ENCODE measurements at regions not wholly inside any gene's neighbourhood (a gene's known extent, or its start where the extent isn't known, plus 50 kb on each side); places are given as distances from the start of the nearest gene placed in this dataset.

DNA sequence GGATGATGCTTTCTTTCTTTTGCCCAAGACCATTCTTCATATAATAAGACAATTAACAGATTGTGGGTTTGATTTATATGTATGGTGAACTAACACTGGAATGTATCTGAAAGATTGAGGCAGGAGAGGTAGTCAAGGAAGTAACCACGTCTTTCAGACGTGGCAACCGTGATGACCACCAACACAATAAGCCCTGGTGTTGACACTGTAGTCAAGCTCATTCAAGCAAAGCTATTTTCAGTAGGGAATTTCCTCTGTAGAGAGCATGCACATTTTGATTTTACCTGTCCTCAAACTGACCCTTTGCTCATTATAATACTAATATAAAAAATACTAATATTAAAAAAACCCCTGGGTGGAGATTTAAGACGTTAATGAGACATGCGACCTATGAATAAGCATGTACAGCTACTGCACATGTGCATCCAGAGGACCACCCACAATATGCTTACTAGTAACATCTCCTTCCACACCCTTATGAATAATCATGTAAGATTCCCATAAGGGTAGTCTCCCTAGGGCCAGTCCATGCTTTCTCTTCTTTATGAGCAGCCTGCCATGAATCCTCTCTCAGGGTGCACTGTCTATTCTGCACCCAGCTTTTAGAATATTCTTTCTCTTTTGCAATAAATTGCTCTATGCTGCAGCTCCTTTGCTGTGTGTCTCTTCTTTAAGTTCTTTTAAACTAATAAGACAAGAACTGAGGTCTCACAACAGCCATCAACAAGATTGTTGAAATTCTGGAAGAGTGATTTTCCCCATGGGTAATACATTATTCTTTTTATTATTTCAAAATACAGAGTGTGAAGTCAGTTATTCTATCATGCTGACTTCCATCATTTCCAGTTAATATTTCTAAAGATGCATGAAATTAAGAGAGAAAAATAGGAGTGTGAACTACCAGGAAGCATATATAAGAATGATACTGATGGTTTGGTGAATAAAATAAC lies 151.3 kb upstream of the NPVF start:
- Histone ChIP-seq H3K4me2 (ENCODE audit: low read length) (no peak overlapping the region), H3K79me2 (ENCODE audit: insufficient read depth, low read length) (no peaks in the 10 kb centered on the region), H3K27me3 (ENCODE audit: insufficient read depth, low read length) (no peaks in the 10 kb centered on the region), H3K27ac (ENCODE audit: low read depth, low read length) (no peak overlapping the region), H2AFZ (ENCODE audit: low read depth, low read length) (no peak overlapping the region), H3K4me3 (ENCODE audit: insufficient read depth, low read depth, low read length) (no peak overlapping the region), H4K20me1 (ENCODE audit: insufficient read depth, low read length) (no peaks in the 10 kb centered on the region), H3K9me3 (ENCODE audit: insufficient read depth, low read depth, low read length) (no peaks in the 10 kb centered on the region), H3K4me1 (ENCODE audit: insufficient read depth, low read length) (no peaks in the 10 kb centered on the region), H3K36me3 (ENCODE audit: insufficient read depth, low read length) (no peaks in the 10 kb centered on the region), H3K9ac (ENCODE audit: low read length) (no peak overlapping the region)
- FAIRE-seq (no peak), DNase-seq (ENCODE audit: low read depth) (no peak)
- Mint-ChIP-seq H3K9me3 (ENCODE audit: unreplicated experiment) (no peaks in the 10 kb centered on the region), H3K4me1 (ENCODE audit: low read depth, unreplicated experiment) (peaks cover 8% of the 10 kb centered on the region), H3K4me3 (ENCODE audit: unreplicated experiment) (no peak overlapping the region), H3K27ac (ENCODE audit: unreplicated experiment) (no peak overlapping the region), H3K27me3 (ENCODE audit: low read depth, unreplicated experiment) (peaks cover 8% of the 10 kb centered on the region), H3K36me3 (ENCODE audit: low read depth, unreplicated experiment) (no peaks in the 10 kb centered on the region)
- no peak for TF ChIP-seq EZH2 (IDR thresholded peaks at IDR 0.05; ENCODE audit: insufficient read depth, low read length)

DNA sequence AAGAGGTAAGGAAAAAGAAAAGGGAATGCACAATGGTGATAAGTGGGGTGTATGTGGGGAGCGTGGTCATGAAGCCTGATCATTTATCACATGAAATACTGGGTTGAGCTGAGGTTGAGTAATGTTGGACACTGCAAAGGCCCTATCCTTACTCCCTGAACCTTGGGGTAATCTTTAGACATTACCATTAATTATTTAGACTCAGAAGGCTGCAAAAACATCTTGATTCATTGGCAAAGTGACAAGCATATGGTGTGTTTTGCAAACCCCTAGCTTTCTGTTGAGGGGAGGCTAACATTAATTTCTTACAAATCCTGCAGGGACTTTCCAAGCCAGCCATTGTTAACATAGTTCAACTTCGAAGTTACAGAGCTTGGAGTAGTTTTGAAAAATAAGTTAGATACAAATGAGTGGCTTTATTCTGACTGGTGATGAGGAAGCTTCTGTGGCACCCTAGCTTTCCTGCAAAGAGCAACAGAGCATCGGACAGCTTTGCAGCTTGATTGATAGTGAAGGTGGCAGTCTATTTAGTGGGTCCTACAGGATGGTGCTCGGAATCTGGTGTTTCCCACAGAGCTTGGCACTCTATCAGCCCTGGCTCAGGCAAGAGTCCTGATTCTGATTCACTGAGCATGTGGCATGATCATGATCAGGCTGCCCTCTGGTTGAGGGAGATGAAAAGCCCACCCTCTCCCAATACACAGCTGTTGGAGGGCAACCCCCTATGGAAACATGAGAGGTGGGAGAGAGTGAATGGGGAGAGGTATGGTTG lies 153.7 kb upstream of the NPVF start:
- Histone ChIP-seq H3K4me3 (ENCODE audit: insufficient read depth, low read depth, low read length) (no peak overlapping the region), H3K27ac (ENCODE audit: low read depth, low read length) (no peak overlapping the region), H3K79me2 (ENCODE audit: insufficient read depth, low read length) (no peaks in the 10 kb centered on the region), H4K20me1 (ENCODE audit: insufficient read depth, low read length) (no peaks in the 10 kb centered on the region), H3K4me1 (ENCODE audit: insufficient read depth, low read length) (no peaks in the 10 kb centered on the region), H3K9me3 (ENCODE audit: insufficient read depth, low read depth, low read length) (no peaks in the 10 kb centered on the region), H3K36me3 (ENCODE audit: insufficient read depth, low read length) (no peaks in the 10 kb centered on the region), H3K9ac (ENCODE audit: low read length) (no peak overlapping the region), H2AFZ (ENCODE audit: low read depth, low read length) (no peak overlapping the region), H3K27me3 (ENCODE audit: insufficient read depth, low read length) (peaks cover 4% of the 10 kb centered on the region), H3K4me2 (ENCODE audit: low read length) (no peak overlapping the region)
- DNase-seq (ENCODE audit: low read depth) (no peak), FAIRE-seq (no peak)
- no peaks in the 10 kb centered on the region for H3K9me3 Mint-ChIP-seq (ENCODE audit: unreplicated experiment)
- no peaks in the 10 kb centered on the region for H3K4me1 Mint-ChIP-seq (ENCODE audit: low read depth, unreplicated experiment)
- TF ChIP-seq, protein P1, sequence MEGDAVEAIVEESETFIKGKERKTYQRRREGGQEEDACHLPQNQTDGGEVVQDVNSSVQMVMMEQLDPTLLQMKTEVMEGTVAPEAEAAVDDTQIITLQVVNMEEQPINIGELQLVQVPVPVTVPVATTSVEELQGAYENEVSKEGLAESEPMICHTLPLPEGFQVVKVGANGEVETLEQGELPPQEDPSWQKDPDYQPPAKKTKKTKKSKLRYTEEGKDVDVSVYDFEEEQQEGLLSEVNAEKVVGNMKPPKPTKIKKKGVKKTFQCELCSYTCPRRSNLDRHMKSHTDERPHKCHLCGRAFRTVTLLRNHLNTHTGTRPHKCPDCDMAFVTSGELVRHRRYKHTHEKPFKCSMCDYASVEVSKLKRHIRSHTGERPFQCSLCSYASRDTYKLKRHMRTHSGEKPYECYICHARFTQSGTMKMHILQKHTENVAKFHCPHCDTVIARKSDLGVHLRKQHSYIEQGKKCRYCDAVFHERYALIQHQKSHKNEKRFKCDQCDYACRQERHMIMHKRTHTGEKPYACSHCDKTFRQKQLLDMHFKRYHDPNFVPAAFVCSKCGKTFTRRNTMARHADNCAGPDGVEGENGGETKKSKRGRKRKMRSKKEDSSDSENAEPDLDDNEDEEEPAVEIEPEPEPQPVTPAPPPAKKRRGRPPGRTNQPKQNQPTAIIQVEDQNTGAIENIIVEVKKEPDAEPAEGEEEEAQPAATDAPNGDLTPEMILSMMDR (IDR thresholded peaks at IDR 0.05; ENCODE audit: insufficient read depth, low read depth, low read length): no peak
- no peak for TF ChIP-seq EZH2 (IDR thresholded peaks at IDR 0.05; ENCODE audit: insufficient read depth, low read length)
- H3K27me3 Mint-ChIP-seq (ENCODE audit: low read depth, unreplicated experiment): peaks cover 20% of the 10 kb centered on the region
- H3K27ac Mint-ChIP-seq (ENCODE audit: unreplicated experiment): no peak overlapping the region
- no peak overlapping the region for H3K4me3 Mint-ChIP-seq (ENCODE audit: unreplicated experiment)
- no peaks in the 10 kb centered on the region for H3K36me3 Mint-ChIP-seq (ENCODE audit: low read depth, unreplicated experiment)

DNA sequence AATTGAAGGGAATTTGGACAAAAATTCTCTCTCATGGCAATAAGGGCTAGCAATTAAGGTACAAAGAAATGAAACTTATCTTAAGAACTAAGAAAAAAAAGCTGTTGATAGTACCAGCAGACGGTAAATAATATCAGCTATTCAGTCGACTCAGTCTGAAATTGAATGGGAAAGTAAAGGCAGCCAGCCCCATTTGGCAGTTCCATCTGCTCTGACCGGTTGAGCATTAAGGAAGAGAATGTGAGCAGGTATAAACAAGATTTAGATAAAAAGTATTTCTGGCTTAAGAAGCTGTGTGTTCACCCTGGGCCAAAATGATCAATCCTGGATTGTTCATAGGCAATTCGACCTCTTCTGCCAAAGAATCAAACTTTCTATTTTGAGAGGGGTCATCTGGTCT lies 154.6 kb upstream of the NPVF start:
- Histone ChIP-seq H3K4me1 (ENCODE audit: insufficient read depth, low read length) (no peaks in the 10 kb centered on the region), H3K27me3 (ENCODE audit: insufficient read depth, low read length) (peaks cover 4% of the 10 kb centered on the region), H3K36me3 (ENCODE audit: insufficient read depth, low read length) (no peaks in the 10 kb centered on the region), H4K20me1 (ENCODE audit: insufficient read depth, low read length) (no peaks in the 10 kb centered on the region), H3K4me2 (ENCODE audit: low read length) (no peak overlapping the region), H3K27ac (ENCODE audit: low read depth, low read length) (no peak overlapping the region), H3K9me3 (ENCODE audit: insufficient read depth, low read depth, low read length) (no peaks in the 10 kb centered on the region), H3K9ac (ENCODE audit: low read length) (no peak overlapping the region), H3K4me3 (ENCODE audit: insufficient read depth, low read depth, low read length) (no peak overlapping the region), H3K79me2 (ENCODE audit: insufficient read depth, low read length) (no peaks in the 10 kb centered on the region), H2AFZ (ENCODE audit: low read depth, low read length) (no peak overlapping the region)
- Mint-ChIP-seq H3K9me3 (ENCODE audit: unreplicated experiment) (no peaks in the 10 kb centered on the region), H3K27ac (ENCODE audit: unreplicated experiment) (no peak overlapping the region), H3K36me3 (ENCODE audit: low read depth, unreplicated experiment) (no peaks in the 10 kb centered on the region), H3K4me3 (ENCODE audit: unreplicated experiment) (no peak overlapping the region), H3K27me3 (ENCODE audit: low read depth, unreplicated experiment) (peaks cover 27% of the 10 kb centered on the region), H3K4me1 (ENCODE audit: low read depth, unreplicated experiment) (no peaks in the 10 kb centered on the region)
- DNase-seq (ENCODE audit: low read depth) (no peak), FAIRE-seq (no peak)
- TF ChIP-seq EZH2 (IDR thresholded peaks at IDR 0.05; ENCODE audit: insufficient read depth, low read length): no peak

Data from astrocyte (in vitro differentiated cells and primary cell).